GM12874 (cell line): ENCODE measurements at regions not wholly inside any gene's neighbourhood (a gene's known extent, or its start where the extent isn't known, plus 50 kb on each side); places are given as distances from the start of the nearest gene placed in this dataset.

Source experiments
- TF ChIP-seq, protein P1 (sequence below): IDR thresholded peaks from 2 replicates; pipeline ENCODE4 v1.5.1; 2011; ENCODE audit warnings: low read depth, mild to moderate bottlenecking, control low read depth, low read length, moderate library complexity; ENCODE audit not compliant: insufficient read depth

DNA sequence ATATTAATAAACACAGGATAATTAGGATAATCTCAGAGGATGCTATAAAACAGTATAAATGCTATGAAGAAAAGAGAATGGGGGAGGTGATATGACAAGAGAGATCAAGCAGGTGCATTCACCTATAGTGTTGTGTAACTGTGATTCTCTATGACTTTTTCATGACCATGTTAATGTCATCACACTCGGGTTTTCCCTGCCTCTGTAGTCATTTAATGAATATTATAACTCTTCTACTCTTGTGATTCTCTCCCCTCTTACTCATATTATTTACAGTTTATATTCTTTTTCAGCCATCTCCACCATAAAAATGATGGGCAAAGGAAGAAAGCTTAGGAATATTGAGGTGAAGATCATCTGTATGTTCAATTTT, 106.9 kb upstream of the SGK1 start:
- TF ChIP-seq, protein P1, sequence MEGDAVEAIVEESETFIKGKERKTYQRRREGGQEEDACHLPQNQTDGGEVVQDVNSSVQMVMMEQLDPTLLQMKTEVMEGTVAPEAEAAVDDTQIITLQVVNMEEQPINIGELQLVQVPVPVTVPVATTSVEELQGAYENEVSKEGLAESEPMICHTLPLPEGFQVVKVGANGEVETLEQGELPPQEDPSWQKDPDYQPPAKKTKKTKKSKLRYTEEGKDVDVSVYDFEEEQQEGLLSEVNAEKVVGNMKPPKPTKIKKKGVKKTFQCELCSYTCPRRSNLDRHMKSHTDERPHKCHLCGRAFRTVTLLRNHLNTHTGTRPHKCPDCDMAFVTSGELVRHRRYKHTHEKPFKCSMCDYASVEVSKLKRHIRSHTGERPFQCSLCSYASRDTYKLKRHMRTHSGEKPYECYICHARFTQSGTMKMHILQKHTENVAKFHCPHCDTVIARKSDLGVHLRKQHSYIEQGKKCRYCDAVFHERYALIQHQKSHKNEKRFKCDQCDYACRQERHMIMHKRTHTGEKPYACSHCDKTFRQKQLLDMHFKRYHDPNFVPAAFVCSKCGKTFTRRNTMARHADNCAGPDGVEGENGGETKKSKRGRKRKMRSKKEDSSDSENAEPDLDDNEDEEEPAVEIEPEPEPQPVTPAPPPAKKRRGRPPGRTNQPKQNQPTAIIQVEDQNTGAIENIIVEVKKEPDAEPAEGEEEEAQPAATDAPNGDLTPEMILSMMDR: no peak

DNA sequence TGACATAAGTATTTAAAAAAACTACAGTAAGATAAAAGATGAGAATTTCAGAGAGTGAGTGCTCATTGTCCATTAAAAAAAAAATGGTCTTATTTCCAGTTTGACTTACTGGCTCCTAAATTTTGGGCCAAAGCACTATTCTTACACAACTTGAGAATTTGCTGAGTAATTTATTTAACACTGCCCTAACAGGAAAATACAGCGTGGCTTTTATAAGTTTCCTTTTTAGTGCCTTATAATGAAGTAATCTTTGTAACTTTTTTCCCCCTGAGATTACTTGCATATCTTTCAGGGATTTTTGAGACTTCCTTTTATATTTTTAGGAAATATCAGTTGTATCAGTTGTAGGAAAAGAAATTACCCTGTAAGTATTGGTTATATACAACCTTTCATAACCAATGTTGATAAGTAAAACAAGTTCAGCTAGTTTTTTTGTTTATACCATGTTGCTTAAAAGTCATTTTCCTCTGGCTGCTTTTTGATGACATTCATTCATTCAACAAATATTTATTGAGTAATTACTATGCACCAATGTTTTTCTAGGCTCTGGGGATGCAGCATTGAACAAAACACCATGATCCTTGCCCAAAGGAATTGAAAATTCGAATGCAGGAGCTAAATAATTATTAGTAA, 106.4 kb upstream of the SGK1 start:
- TF ChIP-seq, protein P1: no peak

DNA sequence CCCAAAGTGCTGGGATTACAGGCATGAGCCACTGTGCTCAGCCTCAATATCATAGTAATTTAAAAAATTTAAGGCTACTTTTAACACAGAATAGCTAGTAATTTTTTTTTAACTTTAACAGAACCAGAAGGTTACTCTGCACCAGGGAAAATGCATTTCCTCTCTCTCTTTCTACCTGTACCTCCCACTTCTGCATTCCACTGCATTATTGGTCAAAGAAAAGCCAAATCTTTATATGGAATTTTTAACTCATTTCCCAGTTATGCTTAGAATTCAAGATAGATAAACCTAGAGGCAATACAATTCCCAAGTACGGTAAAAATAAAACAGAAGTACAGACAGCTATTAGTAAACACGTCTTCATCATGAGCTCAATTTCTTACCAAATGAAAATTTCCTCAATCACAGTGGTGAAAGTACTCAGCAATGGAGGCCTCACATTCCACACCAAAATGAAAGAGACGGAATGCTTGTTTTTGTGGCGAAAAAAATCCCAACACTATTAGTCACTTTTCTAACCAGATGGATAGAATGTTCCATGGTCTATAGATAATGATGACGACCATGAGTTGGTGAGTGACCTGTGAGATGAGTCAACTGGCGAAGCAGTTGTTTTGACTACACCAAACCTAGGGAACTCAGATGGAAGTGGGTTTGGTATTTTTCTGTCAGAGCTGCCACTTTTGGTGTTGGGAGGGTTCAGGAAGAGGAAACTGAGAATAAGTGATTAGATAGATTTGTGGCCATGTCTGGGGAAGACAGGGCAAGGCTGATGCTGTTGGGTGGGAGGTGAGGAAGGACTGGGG, 104.7 kb upstream of the SGK1 start:
- TF ChIP-seq, protein P1: no peak

DNA sequence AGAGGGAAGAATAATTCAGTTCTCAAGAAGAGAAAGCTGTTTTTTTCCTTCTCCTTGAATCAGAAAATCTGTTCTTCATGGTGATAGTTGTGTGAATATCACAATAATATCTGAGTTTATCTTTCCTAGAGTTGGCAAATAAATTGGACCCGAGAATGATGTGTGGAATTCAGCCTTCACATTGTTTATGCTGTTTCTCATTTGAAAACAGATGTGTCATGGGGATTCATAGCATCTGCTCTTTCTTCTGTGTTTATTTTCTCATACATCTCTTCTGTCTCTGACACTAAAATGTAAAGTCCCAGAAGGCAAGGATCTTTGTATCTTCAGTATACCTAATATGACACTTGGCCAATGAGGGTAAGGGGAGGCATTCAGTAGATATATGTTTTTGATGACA, 103.6 kb upstream of the SGK1 start:
- TF ChIP-seq, protein P1: no peak

DNA sequence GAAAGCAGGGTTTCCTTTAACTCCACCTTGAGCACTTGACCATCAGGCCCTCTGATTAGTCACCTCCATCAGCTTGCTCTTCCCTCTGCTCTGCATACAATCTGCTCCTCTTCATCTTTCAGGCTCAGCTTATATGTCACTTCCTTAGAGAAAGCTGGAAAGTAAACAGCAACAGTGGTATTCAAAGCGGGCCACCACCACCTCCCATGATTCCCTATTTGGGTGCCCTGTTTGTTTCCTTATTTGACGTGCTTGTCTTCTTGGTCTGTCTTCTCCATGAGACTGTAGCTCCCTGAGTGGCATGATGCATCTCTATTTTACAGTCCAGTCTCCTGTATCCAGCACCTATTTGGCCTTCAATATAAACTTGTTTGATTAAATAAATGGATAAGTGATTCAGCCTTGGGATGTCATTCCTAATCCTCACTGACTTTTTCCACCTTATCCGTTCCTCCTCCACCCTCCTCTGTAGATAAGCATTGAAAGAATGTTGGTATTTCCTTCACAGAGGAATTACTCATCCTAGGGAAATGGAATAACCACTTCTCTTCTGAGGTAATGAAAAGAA, 102.8 kb upstream of the SGK1 start:
- TF ChIP-seq, protein P1: no peak

DNA sequence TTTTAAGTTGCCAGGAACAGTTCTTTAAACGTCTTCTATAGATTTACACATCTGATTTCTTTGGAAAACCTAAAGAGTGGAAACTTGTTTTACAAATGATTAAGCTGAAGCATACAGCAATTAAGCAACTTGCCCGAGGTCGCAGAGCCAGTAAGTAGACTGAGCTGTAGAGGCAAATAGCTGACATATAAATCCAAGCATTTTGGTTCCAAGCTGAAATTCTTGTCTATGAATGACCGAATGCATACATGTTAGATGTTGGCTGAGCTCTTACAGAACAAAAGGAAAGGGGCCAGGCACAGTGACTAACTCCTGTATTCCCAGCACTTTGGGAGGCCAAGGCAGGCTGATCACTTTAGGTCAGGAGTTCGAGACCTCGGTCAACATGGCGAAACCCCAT, 101.8 kb upstream of the SGK1 start:
- TF ChIP-seq, protein P1: no peak

DNA sequence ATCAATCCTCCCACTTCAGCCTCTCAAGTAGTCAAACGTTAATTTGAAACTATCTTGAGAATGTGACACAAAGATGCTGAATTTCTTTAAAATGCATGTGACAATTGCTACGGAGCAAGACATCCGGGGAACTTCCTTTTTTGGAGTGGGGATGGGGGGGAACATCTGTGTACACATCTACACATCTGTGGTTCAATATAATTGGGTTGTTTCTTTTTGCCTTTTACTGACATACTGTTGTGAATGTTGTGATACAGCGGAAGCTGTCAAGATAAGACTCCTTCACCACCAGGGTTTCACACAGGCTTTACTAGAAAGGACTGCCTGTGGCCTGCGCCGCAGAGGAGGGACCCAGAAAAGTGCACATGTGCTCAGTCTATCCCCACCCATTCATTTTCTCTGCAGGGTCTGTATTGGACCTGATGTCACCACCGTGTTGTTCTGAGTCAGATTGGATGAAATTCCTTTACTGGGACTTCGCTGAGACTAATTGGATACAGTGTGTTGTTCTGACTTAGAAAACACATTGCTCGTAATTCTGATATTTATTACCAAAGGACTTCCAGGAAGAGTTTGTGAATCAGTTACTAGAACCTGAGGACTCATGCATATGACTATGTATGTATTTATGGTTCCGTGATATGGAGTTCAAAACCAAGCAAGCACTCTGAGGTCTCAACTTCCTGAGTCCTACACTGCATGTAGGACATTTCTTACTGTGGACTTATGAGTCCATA, 98.7 kb upstream of the SGK1 start:
- TF ChIP-seq, protein P1: no peak
